NCI-H1105 treated with DMSO at 0.1 percent for 48 hours (cell line): ENCODE measurements at regions not wholly inside any gene's neighbourhood (a gene's known extent, or its start where the extent isn't known, plus 50 kb on each side); places are given as distances from the start of the nearest gene placed in this dataset.
"Not testable (repeated sequence)": the region's sequence is repeated elsewhere in the genome, so short reads cannot be mapped to it uniquely, and the experiment has no call there.

Experiments used
- DNase-seq: peaks from one replicate; lab custom pipeline; 2025; lab: John Stamatoyannopoulos, UW

DNA sequence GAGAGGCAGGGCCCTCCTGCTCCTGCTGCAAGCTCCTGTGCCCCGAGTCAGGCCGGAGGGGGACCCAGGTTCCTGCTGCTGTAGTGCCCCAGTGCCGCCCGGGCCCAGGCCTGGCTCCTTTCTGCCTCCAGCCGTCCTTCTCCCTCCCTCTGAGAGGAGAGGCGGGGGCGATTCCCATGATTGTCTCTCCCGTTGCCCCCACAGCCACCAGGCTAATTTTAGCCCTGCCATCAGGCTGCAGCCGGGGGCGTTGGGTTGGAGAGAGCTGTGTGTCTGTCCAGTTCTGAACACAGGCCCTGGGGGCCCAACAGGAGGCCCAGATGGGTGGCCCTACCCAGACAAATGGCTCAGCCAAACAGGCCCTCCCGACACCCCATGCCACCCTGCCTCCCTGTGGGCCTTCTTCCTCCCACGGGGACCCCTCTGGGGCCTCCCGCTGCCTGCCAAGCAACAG, 214.8 kb downstream of the TBC1D2B start:
- no peak for DNase-seq

- not testable (repeated sequence) for DNase-seq
Measured at GRCh38 chr15:77861997-77862635, 215.4 kb downstream of the TBC1D2B start.

DNA sequence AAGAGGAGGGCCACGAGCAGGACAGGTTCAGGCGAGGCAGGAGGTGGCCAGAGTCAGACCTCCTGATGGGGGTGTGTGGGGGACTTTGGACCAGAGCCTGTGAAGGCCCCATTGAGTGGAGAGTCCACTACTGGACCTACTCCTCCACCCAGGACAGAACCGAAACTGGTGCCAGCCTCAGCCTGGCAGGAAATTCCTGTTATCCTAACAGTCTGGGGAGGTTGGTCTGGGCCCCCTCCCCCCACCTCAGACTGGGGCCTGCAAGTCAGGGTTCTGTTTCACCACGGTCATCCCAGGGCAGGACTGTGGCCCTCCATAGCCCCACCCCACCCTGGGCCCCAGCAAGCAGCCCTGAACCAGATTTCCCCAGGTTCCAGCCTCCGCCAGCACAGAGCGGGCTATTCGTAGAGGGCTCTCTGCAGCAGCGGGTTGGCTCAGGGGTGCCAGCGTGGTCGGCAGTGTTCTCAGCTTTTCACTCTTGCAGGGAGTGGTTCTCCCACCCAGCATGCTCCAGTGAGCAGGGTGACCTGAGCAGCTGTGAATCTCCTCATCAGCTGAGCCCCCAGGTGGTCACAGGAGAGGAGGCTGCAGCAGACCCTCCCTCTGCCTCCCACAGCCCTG, 217.3 kb downstream of the TBC1D2B start:
- DNase-seq: no peak

GRCh38 chr15:77859491-77860060, 217.9 kb downstream of the TBC1D2B start:
- DNase-seq: no peak

GRCh38 chr15:77858792-77859490, 218.6 kb downstream of the TBC1D2B start:
- DNase-seq: no peak

- DNase-seq: no peak
Measured at GRCh38 chr15:77857419-77857818, 220.1 kb downstream of the TBC1D2B start.

DNA sequence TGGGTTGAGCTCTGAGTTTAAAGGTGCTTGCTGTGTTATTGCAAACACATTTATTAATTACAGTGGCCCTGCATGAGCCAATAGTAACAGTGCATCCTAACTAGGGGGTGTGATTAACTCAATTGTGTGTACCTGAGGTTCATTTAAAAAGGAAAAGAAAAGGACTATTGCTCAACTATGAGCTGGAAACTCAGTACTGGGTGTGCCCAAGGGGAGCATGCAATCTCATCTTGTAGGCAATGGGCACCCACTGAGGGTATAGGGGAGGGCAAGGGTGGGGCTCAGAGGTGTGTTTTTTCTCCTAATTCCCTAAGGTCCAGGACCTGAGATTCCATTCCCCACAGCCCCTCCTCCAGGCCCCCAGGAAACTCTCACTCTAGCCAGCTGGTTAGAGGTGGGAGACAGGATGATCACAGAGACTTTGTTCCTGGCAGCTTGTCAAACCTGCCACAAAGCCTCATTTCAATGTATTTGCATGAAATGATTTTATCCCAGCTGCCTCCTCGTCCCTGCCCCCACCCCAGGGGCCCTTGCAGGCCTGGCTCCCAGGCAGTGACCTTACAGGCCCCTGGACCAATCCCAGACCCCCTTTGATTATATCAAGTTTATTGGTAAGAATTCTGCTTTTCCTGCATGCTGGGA, 220.7 kb downstream of the TBC1D2B start:
- DNase-seq: no peak

DNA sequence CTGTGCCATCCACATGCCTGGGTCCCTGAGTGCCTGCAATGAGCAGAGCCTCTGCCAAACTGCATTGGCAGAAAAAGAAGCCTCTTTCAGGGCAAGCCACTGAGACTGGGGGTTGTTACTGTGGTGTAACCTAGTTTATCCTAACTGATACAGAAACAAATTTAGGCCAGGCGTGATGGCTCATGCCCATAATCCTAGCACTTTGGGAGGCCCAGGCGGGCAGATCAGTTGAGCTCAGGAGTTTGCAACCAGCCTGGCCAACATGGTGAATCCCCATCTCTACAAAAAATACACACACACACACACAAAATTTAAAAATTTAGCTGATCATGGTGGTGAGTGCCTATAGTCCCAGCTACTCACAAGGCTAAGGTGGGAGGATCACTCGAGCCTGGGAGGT, 221.6 kb downstream of the TBC1D2B start:
- DNase-seq: no peak

DNA sequence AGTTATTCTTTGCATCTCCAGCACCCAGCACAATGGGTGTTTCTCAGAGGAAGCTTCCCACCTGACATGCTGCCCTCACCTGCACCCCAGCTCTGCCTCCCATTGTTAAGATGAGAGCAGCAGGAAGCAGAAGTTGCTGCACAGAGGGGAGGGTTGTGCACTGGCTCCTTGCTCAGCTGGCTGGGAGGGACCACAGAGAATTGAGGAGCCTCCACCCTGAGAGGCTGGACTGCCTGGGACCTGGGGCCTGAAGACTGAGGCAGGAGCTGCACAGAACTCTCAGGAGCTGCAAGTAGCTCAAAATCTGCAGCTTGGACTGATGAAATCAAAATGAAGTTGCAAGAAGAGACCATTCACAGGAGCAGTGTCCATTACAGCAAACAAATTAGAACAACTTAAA, 222.3 kb upstream of the LINGO1 start:
- no peak for DNase-seq

DNA sequence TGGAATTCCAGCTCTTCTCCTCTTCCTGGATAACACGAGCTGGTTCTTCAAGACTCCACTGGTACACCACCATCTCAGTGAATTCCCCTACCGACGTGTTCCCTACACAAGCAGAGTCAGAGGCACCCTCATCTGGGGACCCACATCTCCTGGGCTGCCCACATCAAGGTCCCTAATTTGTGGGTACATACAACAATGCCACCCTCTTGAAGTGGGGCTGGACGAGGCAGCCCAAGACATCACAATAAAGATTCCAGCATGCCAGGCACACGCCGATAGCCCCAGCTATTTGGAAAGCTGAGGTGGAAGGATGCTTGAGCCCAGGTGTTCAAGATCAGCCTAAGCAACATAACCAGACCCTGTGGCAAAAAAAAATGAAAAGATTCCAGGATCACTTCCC, 221.2 kb upstream of the LINGO1 start:
- DNase-seq: no peak

GRCh38 chr15:77853008-77853328, 220.3 kb upstream of the LINGO1 start:
- DNase-seq: no peak

- no peak for DNase-seq
Measured at GRCh38 chr15:77852241-77853007, 219.7 kb upstream of the LINGO1 start.

DNA sequence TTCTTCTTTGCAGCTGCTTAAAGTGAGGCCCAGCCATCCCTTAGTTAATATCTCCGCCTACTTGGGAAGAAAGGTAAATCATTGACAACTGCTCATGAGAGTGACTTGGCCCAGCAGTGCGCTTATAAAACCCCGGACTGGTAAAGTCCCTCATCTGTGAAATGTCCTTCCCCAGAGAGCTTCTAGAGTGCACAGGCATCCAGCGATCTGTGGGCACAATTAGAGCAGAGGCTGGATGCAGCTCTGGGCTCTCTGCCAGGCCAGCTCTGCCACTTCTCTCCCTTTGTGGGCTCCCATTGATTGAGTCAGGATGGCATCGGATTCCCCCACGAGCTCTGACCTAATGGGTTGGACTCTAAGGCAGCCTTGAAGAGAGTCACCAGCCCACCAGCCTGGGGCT, 219.0 kb upstream of the LINGO1 start:
- DNase-seq: peak; percentile 23

DNA sequence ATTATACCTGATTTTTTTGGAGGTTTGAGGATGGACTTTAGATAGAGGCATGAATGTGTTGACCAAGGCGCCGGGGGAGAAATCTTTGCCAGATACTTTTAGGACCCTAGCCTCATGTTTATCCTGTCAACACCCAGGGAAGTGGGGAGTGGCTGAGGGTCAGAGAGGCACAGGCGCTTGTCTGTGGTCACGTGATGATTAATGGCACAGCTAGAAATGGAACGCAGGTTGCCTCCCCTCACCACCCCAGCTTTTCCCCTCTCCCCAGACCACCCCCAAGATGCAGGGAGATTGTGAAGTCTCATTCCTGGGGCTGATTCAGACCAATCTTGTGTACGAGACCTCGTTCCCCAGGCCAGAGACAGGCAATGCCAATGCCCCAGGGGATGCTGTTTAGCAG, 218.4 kb upstream of the LINGO1 start:
- DNase-seq: no peak

DNA sequence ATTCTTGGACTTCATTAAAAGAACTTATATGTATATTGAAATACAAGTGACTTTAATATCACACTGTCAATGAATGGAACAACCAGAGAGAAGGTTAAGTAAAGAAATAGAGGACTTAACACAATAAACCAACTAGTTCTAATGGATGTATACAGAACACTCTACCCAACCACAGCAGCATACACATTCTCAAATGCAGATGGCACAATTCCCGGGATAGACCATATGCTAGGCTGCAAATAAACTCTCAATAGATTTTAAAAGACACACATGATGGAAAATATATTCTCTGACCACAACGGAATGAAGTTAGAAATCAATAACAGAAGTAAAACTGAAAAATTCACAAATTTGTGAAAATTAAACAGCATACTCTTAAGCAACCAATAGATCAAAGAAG, 214.3 kb upstream of the LINGO1 start:
- no peak for DNase-seq

DNA sequence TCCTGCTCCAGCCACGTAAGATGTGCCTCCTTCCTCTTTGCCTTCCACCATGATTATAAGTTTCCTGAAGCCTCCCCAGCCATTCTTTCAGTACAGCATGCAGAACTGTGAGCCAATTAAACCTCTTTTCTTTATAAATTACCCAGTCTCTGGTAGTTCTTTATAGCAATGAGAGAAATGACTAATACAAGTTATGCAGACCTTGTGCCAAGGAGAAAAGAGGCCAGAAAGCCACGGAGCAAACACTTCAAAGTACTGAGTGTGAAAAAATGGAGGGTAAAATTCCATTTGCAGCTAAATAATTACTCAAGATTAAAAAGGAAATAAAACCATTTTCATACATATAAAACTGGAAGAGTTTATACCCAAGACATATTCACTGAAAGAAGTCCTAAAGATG, 213.6 kb upstream of the LINGO1 start:
- no peak for DNase-seq

DNA sequence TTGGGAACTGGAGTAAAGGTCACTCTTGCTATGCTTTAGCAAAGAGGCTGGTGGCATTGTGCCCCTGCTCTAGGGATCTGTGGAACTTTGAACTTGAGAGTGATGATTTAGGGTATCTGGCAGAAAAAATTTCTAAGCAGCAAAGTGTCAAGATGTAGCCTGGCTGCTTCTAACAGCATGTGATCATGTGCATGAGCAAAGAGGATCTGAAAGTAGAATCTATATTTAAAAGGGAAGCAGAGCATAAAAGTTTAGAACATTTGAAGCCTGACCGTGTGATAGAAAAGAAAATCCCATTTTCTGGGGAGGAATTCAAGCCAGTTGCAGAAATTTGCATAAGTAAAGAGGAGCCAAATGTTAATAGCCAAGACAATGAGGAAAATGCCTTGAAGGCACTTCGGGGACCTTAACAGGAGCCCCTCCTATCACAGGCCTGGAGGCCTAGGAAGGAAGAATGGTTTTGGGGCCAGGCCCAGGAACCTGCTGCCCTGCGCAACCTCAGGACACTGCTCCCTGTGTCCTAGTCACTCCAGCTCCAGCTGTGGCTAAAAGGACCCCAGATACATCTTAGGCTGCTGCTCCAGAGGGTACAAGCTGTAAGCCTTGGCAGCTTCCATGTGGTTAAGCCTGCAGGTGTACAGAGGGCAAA, 212.2 kb upstream of the LINGO1 start:
- no peak for DNase-seq

DNA sequence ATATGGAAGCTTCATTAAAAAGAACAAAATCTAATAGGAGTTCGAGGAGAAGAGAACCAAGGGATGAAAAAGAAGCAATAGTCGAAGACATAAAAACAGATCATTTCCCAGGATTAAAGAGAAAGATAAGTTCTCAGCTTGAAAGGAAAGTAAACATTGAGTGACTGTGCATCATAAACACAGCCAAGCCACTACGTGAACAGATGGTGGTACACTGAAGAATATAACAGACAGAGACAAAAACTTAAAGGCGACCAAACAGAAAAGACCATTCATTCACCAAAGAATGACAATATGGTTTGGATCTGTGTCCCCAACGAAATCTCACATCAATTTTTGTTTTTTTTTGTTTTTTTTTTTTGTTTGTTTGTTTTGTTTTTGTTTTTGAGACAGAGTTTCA, 210.8 kb upstream of the LINGO1 start:
- DNase-seq: no peak

GRCh38 chr15:77840991-77841775, 208.5 kb upstream of the LINGO1 start:
- DNase-seq: no peak
